ENCODE measurements at regions not wholly inside any gene's neighbourhood (a gene's known extent, or its start where the extent isn't known, plus 50 kb on each side); places are given as distances from the start of the nearest gene placed in this dataset.
A peak's percentile ranks its signal among the peaks of the same experiment; 100 is the strongest.

DNA sequence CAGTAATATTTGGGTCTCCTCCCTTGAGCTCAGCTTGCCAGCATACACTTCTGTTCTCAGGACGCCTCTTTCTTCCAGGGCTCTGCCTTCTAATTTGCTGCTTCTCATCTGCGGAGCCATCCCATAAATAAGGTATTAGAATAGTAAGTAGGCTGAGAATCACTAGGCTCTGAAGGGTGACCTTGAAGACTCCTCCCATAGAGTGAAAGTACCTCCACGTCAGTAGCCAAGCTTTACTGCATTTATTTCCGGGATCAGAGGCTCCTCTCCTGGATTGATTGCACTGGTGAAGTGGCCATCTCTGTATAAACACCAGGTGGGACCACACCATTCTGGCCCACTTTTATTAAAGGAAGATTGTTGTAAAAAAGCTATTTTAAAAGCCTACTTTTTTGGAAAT, 315.5 kb downstream of the FAT3 start:
- Histone ChIP-seq H3T11ph (ENCODE audit: low read length) (no peak overlapping the region), H3K4me2 (ENCODE audit: insufficient read depth, insufficient read length, low read length) (no peak overlapping the region), H3K27me3 (ENCODE audit: insufficient read depth, low read length) (no peaks in the 10 kb centered on the region), H4K5ac (ENCODE audit: insufficient read length, low read depth, low read length) (no peak overlapping the region), H3K4me1 (ENCODE audit: insufficient read depth, low read length) (peaks cover 12% of the 10 kb centered on the region), H2BK20ac (ENCODE audit: low read depth, low read length, poor library complexity, severe bottlenecking) (no peak overlapping the region), H3K79me2 (ENCODE audit: insufficient read depth, low read length) (no peaks in the 10 kb centered on the region), H3K23me2 (ENCODE audit: insufficient read length, low read depth, low read length, poor library complexity, severe bottlenecking) (no peaks in the 10 kb centered on the region), H4K91ac (ENCODE audit: insufficient read length, low read depth, low read length) (no peak overlapping the region), H3K9ac (ENCODE audit: extremely low read depth, insufficient read length, low read length) (no peak overlapping the region), H3K56ac (ENCODE audit: insufficient read length, low read depth, low read length) (no peak overlapping the region), H2BK120ac (ENCODE audit: low read depth, low read length, poor library complexity, severe bottlenecking) (no peak overlapping the region), H3K9me3 (ENCODE audit: control insufficient read depth, low read depth, low read length) (no peaks in the 10 kb centered on the region), H2BK12ac (ENCODE audit: insufficient read length, low read depth, low read length) (no peak overlapping the region), H3K79me1 (ENCODE audit: insufficient read depth, low read depth, low read length, poor library complexity, severe bottlenecking) (no peaks in the 10 kb centered on the region), H3K14ac (ENCODE audit: insufficient read depth, low read length) (no peak overlapping the region), H2AFZ (ENCODE audit: low read length) (no peak overlapping the region), H3K4ac (ENCODE audit: low read depth, low read length) (no peak overlapping the region), H4K20me1 (ENCODE audit: control insufficient read depth, insufficient read depth, insufficient read length) (no peaks in the 10 kb centered on the region), H3K23ac (ENCODE audit: insufficient read length, low read depth, low read length) (no peak overlapping the region), H3K18ac (ENCODE audit: insufficient read length, low read depth, low read length) (no peak overlapping the region), H2BK5ac (ENCODE audit: insufficient read length, low read length) (no peak overlapping the region), H2BK15ac (ENCODE audit: low read depth, low read length) (no peak overlapping the region), H4K8ac (replicated peaks; ENCODE audit: insufficient read length, low read depth, low read length) (no peak overlapping the region), H2AK5ac (ENCODE audit: insufficient read length, low read length) (no peak overlapping the region), H3K27ac (ENCODE audit: insufficient read length, low read depth, low read length) (no peak overlapping the region)
- Mint-ChIP-seq H3K27me3 (ENCODE audit: low read depth) (peaks cover 1% of the 10 kb centered on the region; the same call in 1 of the 2 replicates), H3K4me3 (no peak overlapping the region; a peak in 1 of 5 replicates), H3K36me3 (ENCODE audit: insufficient read depth in 1 of 3, low read depth in 3 of 3) (no peaks in the 10 kb centered on the region; a peak in 1 of 7 replicates), H3K4me1 (peaks cover 41 to 42% of the 10 kb centered on the region in 2 experiments), H3K9me3 (no peaks in the 10 kb centered on the region), H3K27ac (peak overlapping the region; percentile 22 to 53 (median 25); a peak in 4 of 7 replicates)
- TF ChIP-seq, protein P1, sequence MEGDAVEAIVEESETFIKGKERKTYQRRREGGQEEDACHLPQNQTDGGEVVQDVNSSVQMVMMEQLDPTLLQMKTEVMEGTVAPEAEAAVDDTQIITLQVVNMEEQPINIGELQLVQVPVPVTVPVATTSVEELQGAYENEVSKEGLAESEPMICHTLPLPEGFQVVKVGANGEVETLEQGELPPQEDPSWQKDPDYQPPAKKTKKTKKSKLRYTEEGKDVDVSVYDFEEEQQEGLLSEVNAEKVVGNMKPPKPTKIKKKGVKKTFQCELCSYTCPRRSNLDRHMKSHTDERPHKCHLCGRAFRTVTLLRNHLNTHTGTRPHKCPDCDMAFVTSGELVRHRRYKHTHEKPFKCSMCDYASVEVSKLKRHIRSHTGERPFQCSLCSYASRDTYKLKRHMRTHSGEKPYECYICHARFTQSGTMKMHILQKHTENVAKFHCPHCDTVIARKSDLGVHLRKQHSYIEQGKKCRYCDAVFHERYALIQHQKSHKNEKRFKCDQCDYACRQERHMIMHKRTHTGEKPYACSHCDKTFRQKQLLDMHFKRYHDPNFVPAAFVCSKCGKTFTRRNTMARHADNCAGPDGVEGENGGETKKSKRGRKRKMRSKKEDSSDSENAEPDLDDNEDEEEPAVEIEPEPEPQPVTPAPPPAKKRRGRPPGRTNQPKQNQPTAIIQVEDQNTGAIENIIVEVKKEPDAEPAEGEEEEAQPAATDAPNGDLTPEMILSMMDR (conservative IDR thresholded peaks at IDR 0.05) = no peak
- no peak for DNase-seq
- no CpG with 5 or more reads among the region's 4 CpGs for whole genome bisulfite sequencing (ENCODE audit: extremely low coverage, insufficient read length, low lambda C conversion rate)
